A673 (cell line): ENCODE measurements at regions not wholly inside any gene's neighbourhood (a gene's known extent, or its start where the extent isn't known, plus 50 kb on each side); places are given as distances from the start of the nearest gene placed in this dataset.

ENCODE experiments used
- BruUV-seq: library from RNA; stranded (reverse); fragments of 400-500 nt; replicated peaks from 2 replicates; lab custom pipeline; 2021; lab: Mats Ljungman, UMichigan
- CTCF ChIA-PET: fragments of 300-600 bp; sonication (Branson Sonifier 250); formaldehyde crosslinking; loops from one replicate; lab custom pipeline; 2022; ENCODE audit warnings: antibody characterized with exemption; lab: Charles Lee
- POLR2A ChIA-PET: fragments of 300-600 bp; sonication (Branson Sonifier 250); formaldehyde crosslinking; loops from one replicate; lab custom pipeline; 2022; ENCODE audit warnings: antibody characterized with exemption; ENCODE audit not compliant: low non-redundant PET; lab: Charles Lee
- DNase-seq: peaks from one replicate; pipeline ENCODE4 v3.0.0-alpha.2; 2015; ENCODE audit warnings: low spot score
- H3K27ac ChIP-seq: fragments of 200-600 bp; sonication (generic); 2 replicates; pipeline ENCODE4 v1.5.1; 2016; ENCODE audit warnings: mixed run types, low read depth, mild to moderate bottlenecking, mixed read lengths, antibody characterized with exemption, low read length; ENCODE audit not compliant: poor library complexity, severe bottlenecking
- H3K27me3 ChIP-seq: fragments of 200-600 bp; sonication (generic); replicated peaks from 2 replicates; pipeline ENCODE4 v1.6.1; 2017; ENCODE audit warnings: mixed run types, low read depth, mild to moderate bottlenecking, mixed read lengths, antibody characterized with exemption, low read length; ENCODE audit not compliant: insufficient read depth, poor library complexity
- H3K36me3 ChIP-seq: fragments of 200-600 bp; sonication (generic); 2 replicates; pipeline ENCODE4 v1.6.1; 2016; ENCODE audit warnings: mixed run types, mild to moderate bottlenecking, mixed read lengths, antibody characterized with exemption, low read length; ENCODE audit not compliant: insufficient read depth, poor library complexity, severe bottlenecking
- H3K4me1 ChIP-seq: fragments of 200-600 bp; sonication (generic); 2 replicates; pipeline ENCODE4 v1.6.1; 2017; ENCODE audit warnings: mixed run types, mild to moderate bottlenecking, mixed read lengths, antibody characterized with exemption, low read length; ENCODE audit not compliant: insufficient read depth, poor library complexity, severe bottlenecking
- H3K4me3 ChIP-seq: fragments of 200-600 bp; sonication (generic); 2 replicates; pipeline ENCODE4 v1.5.1; 2016; ENCODE audit warnings: low read depth, mixed run types, mild to moderate bottlenecking, mixed read lengths, low read length; ENCODE audit not compliant: poor library complexity, severe bottlenecking
- H3K9me3 ChIP-seq: fragments of 200-600 bp; sonication (generic); 2 replicates; pipeline ENCODE4 v1.6.1; 2016; ENCODE audit warnings: mixed run types, low read depth, mild to moderate bottlenecking, mixed read lengths, antibody characterized with exemption, low read length; ENCODE audit not compliant: poor library complexity, severe bottlenecking
- EZH2 ChIP-seq: fragments of 200-600 bp; sonication (generic); IDR thresholded peaks from 2 replicates; pipeline ENCODE4 v1.6.1; 2017; ENCODE audit warnings: borderline replicate concordance, low read depth, mild to moderate bottlenecking, mixed read lengths, antibody characterized with exemption, low read length; ENCODE audit not compliant: poor library complexity, severe bottlenecking
- intact Hi-C: fragments of 100-400 bp; cut with micrococcal nuclease; formaldehyde crosslinking; loops from one replicate; pipeline ENCODE4 v1.10.0; 2022; ENCODE audit not compliant: unreplicated experiment
- TF ChIP-seq, protein P1 (sequence below): fragments of 300-800, 200-600 bp; sonication (generic); conservative IDR thresholded peaks from 2 replicates; pipeline ENCODE4 v1.5.1; 2017; ENCODE audit warnings: low read depth, mild to moderate bottlenecking, antibody characterized with exemption, low read length, moderate library complexity, mixed read lengths

DNA sequence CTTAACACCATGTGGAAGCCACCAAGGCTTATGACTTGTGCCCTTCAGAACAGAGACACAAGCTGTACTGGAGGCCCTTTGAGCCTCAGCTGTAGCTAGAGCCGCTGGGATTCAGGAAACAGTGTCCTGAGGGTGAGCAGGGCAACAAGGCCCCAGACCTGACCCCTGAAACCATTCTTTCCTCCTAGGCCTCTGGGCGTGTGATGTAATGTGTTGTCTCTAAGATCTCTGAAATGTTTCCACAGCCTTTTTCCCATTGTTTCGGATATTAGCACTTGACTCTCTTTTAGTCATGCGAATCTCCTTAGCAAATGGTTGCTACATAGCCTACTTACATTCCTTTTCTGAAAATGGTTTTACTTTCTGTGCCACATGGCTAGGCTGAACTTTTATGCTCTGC, 114.9 kb downstream of the CD8B2 start:
- DNase-seq: no peak
- no peaks in the 10 kb centered on the region for H3K27me3 ChIP-seq
- no TSS peak for BruUV-seq
- H3K36me3 ChIP-seq: no peaks in the 10 kb centered on the region
- TF ChIP-seq, protein P1, sequence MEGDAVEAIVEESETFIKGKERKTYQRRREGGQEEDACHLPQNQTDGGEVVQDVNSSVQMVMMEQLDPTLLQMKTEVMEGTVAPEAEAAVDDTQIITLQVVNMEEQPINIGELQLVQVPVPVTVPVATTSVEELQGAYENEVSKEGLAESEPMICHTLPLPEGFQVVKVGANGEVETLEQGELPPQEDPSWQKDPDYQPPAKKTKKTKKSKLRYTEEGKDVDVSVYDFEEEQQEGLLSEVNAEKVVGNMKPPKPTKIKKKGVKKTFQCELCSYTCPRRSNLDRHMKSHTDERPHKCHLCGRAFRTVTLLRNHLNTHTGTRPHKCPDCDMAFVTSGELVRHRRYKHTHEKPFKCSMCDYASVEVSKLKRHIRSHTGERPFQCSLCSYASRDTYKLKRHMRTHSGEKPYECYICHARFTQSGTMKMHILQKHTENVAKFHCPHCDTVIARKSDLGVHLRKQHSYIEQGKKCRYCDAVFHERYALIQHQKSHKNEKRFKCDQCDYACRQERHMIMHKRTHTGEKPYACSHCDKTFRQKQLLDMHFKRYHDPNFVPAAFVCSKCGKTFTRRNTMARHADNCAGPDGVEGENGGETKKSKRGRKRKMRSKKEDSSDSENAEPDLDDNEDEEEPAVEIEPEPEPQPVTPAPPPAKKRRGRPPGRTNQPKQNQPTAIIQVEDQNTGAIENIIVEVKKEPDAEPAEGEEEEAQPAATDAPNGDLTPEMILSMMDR: no peak
- no peak for TF ChIP-seq EZH2
- no peaks in the 10 kb centered on the region for H3K9me3 ChIP-seq
- no peak overlapping the region for H3K27ac ChIP-seq
- no peak overlapping the region for H3K4me3 ChIP-seq
- intact Hi-C loops: no loop called here
- H3K4me1 ChIP-seq: no peaks in the 10 kb centered on the region
- ChIA-PET POLR2A (no interaction called here), CTCF (no interaction called here)

DNA sequence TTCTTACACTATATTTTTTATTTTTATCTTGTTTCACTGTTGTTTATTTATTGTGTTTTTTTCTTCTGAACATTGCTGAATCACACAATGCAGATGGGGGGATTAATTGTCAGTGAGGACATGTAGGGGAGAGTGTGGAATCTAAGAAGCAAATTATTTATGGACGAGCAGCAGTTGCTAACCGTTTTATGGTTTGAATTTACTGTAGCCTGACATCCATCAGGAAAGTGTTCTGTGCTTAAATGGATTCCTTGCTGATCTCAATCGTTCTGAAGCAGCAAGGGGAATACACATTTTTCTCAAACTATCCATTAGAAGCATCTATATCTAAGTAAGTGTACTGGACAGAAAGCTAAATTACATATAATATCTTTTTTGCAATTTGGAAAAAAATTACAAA, 119.5 kb downstream of the CD8B2 start:
- no peaks in the 10 kb centered on the region for H3K27me3 ChIP-seq
- intact Hi-C loops: no loop called here
- ChIA-PET POLR2A (no interaction called here), CTCF (no interaction called here)
- H3K36me3 ChIP-seq: no peaks in the 10 kb centered on the region
- DNase-seq: no peak
- H3K4me1 ChIP-seq: no peaks in the 10 kb centered on the region
- no peak overlapping the region for H3K27ac ChIP-seq
- TF ChIP-seq, protein P1: no peak
- no peak for TF ChIP-seq EZH2
- BruUV-seq: no TSS peak
- no peaks in the 10 kb centered on the region for H3K9me3 ChIP-seq
- H3K4me3 ChIP-seq: no peak overlapping the region

DNA sequence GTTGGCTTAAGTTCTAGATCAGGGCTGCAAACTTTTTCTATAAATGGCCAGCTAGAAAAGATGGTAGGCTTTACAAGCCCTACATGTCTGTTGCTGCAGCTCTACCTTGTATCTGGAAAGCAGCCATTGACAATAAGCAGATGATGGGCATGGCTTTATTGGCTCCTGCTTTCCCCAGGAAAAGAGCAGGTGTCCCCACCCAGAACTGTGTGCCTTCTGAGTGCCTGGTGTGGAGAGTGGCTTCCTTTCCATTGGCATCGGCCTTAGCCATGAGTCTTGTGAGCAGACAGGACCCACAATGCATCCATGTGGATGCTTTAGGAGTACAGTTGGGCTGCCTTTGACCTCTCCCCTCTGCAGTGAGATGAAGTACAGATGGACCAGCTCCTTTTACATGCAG, 120.2 kb downstream of the CD8B2 start:
- ChIA-PET POLR2A (no interaction called here), CTCF (no interaction called here)
- no TSS peak for BruUV-seq

More for the DNA sequence above, 120.2 kb downstream of the CD8B2 start:
- H3K9me3 ChIP-seq: no peaks in the 10 kb centered on the region
- H3K27me3 ChIP-seq: no peaks in the 10 kb centered on the region
- H3K36me3 ChIP-seq: no peaks in the 10 kb centered on the region
- H3K27ac ChIP-seq: no peak overlapping the region
- intact Hi-C loops: no loop called here
- no peak overlapping the region for H3K4me3 ChIP-seq
- TF ChIP-seq EZH2: no peak
- TF ChIP-seq, protein P1: no peak
- H3K4me1 ChIP-seq: no peaks in the 10 kb centered on the region
- DNase-seq: no peak
